NCI-H1694 (cell line): ENCODE measurements at regions not wholly inside any gene's neighbourhood (a gene's known extent, or its start where the extent isn't known, plus 50 kb on each side); places are given as distances from the start of the nearest gene placed in this dataset.
"Not testable (repeated sequence)": the region's sequence is repeated elsewhere in the genome, so short reads cannot be mapped to it uniquely, and the experiment has no call there.

Experiments used
- DNase-seq: peaks from one replicate; lab custom pipeline; 2025; lab: John Stamatoyannopoulos, UW

DNA sequence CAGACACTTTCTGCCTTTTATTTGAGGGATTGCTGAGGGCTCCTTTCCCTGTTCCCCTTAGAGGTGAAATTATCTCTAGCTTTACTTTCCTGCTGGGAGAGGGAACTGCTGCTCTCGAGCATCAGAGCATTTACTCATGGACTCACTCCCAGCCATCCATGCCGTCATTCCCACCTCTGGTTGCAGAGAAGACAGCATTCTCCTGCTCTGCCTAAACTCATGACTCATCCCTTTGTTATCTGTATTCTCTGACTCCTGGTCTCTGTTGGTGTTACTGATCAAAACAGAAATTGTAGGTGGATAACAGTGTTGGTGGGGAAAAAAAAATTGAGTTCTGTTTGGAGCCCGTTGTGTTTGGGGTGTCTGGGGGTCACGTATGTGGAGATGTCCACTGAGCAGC lies 159.3 kb downstream of the TTC8 start:
- DNase-seq = no peak

DNA sequence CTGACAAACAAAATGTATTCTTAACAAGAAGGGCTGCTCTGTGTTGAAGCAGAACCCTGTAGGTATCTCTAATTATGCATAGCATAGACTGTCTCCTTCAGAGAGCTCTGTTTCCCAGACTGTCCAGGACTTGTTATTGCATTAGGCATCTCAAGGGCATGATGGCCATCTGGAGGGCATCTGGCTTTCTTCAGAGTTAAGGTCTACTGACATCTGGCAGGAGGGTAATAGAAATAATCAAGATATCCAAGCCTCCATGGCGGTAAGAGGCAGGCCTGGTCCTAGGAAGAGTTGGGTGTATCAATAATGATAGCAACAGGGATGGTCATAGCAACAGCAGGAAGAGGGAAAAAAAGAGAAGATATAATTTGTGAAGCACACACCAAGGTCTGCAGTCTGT lies 161.2 kb downstream of the TTC8 start:
- DNase-seq = no peak

DNA sequence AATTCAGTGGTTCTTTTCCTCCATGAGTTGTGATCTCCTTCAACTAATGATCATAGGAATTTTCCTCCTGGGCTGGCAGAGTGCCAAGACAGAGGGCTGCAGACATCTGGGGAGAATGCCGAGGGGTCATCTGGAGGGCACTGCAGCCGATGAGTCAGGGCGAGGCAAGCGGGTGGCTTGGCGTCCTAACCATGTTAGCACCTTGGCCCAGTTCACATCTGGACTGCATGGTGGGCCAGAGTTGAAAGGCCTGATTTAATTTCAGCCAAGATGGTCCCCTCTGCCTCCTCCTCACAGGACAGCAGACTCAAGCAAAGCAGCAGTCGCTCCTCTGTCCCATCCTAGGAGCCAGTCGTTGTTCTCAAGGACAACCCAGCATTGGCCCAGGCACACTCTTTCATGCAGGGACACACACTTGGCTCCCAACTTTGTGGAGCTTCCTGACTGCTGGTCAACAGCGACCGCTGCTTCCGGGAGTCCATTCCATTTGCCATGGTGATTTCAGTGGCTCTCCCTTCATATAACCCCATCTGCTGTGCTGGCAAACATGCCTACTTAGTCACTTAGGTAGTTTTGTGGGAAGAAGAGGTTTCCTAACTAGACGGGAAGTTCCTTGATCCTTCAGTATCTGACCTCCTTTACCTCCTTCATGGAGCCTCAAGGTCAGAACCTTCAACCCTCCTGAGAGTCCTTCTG lies 161.8 kb downstream of the TTC8 start:
- DNase-seq = no peak

DNA sequence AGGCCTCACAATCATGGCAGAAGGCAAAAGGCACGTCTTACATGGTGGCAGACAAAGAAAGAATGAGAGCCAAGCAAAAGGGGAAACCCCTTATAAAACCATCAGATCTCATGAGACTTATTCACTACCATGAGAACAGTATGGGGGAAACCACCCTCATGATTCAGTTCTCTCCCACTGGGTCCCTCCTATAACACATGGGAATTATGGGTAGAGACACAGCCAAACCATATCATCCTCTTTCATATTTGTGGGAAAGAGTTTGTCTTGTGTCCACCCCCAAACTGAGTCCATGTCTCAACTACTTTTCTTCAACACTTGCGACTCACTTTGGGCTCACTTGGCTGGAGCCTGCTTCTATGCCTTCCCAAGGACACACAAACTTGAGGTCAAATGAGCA lies 162.5 kb downstream of the TTC8 start:
- not testable (repeated sequence) for DNase-seq

DNA sequence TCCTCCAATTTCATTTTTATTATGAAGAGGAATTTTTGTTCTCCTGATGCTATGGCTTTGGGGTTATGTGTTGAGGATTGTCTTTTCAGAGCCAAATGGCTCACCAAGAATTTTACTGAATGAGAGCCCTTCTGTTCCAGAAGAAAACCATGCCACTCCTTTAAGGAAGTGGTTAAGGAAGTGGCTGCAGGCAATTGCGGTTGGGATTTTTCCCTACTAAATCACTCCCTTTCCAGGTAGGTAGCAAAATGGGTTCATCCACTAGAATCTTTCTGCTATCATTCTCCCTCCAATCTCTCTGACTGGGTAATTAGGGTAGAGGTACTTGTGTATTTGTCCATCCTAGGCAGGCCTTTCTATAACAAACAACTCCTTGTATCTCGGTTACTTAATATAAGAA lies 163.1 kb downstream of the TTC8 start:
- DNase-seq = no peak

DNA sequence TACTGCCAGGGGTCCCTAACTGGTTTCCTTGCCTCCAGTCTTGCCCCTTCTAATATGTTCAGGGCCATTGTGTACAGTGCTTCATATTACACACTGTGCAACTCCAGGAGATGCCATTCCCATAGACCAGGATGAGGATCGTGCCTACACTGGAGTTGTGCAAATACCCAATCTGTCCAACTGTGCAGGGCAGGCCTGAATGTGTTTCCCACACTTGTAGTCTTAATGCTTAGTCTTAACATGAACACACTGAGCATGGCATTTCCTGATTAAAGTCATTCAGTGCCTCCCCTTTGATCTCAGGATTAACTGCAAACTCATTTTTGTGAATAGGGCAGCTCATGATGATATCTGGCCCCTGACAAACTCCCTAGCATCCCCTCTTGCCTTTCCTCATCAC lies 165.5 kb downstream of the TTC8 start:
- DNase-seq = no peak

DNA sequence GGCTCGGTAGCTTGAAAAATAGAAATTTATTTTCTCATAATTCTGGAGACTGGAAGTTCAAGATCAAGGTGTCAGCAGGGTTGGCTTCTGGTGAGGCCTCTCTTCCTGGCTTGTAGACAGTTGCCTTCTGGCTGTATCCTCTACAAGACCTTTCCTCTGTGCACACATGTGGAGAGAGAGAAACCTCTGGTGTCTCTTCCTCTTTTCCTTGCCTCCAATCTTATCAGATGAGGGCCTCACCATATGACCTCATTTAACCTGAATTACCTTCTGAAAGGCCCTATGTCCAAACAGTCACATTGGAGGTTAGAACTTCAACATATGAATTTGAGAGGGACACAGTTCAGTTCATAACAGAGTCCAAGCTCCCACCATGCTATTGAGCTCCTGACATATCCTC lies 166.4 kb downstream of the TTC8 start:
- no peak for DNase-seq

DNA sequence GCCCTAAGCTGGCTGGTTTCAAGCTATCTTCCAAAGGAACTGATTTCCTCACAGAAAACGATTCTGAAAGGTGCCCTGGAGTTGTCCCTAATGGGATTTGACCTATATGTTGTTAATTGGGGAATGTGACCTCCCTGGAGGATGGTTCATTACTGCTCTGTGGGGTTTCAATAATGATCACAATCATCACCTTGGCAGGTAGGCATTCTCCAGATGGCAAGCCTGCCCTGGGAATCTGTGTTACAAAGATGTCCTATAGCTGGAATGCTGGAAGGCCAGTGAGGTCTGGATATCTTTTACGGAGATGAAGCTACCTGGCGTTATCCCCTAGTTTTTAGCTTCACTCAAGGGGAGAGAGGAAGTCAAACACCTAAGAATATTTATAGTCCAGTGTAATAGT lies 167.6 kb downstream of the TTC8 start:
- DNase-seq = no peak

DNA sequence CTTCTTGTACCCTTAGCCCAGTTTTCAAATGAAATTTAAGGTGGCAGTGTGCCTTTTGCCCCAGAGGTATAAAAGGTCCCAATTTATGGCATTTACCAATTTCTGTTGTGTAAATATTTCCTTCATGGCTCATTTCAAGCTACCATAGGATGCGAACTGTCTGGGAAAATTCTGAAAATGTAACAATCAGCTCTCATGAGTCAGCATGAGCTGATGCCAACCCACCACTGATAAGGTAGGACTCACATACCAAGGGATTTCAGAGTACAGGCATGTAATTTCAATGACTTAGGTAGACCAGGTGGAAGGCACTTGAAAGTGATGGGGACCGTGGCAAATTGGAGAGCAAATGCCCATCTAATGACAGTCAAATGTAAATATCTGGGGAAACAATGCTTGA lies 169.5 kb downstream of the TTC8 start:
- no peak for DNase-seq

DNA sequence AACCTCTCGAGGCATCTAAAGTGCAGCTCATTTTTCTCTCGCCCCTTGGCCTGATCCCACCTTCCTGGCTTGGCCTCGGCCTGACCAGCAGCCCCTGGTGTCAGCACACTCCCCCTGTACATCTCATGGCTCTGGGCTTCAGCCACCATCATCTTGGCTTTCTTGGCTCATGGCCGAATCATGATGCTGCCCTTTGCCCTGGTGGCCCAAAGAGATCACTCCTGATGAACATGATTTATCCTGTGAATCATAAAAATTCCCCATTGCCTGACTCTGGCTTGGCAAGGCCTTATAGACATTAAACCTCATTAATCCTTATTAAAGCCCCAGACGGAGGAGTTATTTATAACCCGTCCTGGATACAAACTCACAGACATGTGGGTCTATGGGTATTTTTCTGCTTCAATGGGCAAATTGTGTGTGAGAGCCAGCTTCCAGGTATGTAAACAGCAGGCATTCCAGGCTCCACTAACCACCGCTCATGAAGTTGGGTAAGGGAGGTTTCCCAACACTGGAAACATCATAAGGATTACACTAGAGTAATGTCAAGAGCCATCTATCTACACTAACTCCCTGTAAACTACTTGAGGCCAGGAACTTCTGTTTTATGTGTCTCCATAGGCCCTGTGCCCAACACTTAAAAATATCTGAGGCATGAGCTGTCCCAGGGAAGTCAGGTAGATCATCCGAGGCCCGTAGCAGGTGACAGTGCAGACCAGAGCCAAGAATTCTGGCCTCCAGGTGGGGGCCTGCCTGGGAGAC lies 171.2 kb downstream of the TTC8 start:
- DNase-seq = no peak

DNA sequence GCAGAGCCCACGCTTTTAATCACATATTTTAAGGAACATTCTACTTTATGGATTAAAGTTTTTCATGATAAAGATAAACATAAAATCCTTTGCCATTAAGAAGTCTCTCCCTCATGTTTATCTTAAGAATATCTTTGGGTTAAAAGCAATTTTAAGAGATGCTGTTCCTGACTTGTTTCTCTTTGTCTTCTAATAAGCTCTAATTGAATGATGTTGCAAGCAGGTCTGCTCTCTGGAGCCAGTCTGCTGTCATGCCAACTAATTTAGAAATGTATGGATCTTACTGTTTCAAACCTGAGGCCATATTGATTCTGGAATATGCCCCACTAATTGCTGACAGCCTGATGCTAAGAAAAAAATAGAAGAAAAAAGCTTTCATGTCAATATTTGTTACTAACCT lies 173.6 kb downstream of the TTC8 start:
- DNase-seq = no peak

DNA sequence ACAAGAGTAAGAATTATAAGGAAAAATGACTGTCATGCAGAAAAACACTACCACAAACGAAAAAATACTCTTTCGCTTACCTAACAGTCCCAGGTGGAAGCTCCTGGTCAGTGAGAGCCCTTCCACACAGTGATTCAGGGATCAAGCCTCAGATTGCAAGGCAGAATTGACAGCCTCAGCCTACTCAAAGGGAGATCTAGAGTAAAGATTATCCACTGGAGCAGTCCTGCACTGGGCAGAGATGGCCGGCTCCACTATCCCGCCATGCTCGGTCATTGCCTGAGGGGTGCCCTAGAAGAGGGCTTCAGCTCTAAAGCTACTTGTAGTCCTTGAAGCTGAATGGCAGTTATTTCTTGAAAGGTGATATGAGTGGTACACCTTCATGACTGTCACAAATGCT lies 174.7 kb downstream of the TTC8 start:
- DNase-seq = no peak

DNA sequence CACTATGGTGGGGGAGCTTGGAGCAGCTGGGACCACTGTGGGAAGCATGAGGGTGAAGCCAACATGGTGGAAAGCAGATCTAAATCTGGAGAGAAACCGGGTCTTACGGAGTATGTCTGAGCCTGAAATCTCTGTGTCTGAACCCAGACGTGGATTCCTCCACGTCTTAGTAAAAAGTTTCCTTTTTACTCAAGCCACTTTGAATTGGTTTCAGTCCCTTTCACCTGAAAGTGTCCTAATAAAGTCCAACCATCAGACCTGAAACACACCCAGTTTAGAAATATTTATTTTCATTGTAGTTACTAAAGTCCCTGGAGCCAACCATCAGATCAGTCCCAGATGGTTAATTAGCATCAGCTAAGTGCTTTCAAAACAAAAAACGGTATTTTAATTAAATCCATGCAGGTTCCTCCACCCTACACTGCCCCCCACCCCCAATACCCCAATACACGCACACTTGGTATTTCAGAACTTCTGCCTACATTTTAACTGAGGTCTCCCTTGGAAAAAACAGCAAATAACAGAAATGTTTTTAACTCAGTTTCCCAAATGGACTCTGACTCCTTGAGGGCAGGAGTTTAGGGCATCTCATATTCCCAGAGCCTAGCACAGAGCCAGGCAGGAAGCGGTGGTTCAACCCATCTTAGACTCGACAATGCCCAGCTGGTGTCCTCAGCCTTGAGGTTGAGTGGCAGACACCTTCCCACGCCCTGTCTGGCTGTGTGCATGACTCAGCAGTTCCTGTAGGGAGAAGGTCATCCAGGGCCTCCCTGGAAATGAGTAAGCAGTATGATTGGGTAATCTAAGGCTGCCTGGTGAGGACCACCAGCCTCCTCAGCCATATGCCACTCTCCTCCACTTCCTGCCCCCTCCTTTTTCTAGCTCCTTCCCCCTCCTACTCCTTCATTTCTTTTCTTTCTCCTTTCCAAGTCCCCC lies 175.8 kb downstream of the TTC8 start:
- DNase-seq = no peak

DNA sequence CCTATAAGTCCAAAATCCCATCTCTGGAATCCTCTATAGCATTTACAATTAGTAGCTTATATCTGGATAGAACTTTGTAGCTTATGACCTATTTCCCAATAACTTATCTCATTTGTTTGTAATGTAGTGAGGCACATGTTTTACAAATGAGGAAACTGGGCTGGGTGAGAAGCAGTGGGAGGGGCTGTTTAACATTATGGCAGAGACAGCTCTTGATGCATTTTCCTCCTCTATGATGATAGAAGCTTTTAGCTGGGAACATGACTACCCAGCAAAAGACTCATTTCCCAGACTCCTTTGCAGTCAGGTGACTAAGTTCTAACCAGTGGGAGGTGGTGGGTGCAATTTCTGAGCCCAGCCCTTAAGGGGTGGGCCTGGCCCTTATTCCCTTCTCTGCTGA lies 179.7 kb downstream of the TTC8 start:
- no peak for DNase-seq

DNA sequence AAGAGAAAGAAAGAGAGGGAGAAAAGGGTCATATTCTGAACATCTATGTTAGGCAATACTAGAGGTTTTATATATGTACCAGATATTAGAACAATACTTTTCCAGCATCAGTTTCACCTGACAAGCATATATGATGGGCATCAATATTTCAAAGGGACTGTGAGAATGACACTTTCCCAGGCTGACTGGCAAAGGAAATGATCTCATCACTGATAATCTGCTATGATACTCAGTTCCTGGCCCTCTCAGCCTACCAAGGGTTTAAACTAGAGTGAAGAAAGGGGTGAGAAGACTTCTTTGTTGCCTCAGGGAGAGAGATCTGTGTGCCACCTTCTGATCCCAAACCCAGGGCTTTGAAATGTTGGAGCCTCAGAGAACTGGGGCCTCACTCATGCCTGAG lies 183.5 kb downstream of the TTC8 start:
- DNase-seq = no peak

DNA sequence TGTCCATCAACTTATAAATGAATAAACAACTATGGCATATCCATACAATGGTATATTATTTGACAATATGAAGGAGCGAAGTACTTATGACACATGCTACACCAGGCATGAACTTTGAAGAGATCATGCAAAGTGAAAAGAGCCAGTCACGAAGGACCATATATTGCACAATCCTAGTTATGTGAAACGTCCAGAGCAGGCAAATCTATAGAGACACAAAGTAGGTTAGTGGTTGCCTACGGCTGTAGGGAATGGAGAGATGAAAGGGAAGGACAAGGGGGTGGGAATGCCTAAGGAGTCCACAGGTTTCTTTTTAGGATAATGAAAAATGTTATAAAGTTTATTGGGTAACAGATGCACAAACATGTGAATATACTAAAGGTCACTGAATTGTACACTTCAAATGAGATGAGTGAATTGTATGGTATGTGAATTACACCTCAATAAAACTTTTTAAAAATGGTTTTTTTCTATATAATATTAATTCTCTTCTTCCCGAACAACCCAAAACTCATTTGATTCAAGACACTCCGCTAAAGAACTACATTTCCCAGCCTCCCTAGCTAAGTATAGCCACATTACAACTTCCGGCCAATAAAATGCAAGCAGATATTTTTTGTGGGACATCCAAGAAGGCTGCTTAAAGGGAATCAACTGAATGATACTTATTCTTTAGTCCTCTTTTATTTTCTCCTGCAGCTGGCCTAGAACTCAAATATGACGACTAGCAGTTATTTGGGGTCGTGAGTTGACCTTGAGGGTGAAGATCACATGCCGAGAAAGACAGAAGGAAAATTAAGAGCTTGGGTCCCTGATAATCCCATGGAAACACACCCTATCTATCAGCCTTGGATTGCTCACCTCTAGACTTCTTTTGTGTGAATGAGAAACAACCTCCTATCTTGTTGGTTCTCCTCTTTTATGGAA lies 187.2 kb downstream of the TTC8 start:
- no peak for DNase-seq

DNA sequence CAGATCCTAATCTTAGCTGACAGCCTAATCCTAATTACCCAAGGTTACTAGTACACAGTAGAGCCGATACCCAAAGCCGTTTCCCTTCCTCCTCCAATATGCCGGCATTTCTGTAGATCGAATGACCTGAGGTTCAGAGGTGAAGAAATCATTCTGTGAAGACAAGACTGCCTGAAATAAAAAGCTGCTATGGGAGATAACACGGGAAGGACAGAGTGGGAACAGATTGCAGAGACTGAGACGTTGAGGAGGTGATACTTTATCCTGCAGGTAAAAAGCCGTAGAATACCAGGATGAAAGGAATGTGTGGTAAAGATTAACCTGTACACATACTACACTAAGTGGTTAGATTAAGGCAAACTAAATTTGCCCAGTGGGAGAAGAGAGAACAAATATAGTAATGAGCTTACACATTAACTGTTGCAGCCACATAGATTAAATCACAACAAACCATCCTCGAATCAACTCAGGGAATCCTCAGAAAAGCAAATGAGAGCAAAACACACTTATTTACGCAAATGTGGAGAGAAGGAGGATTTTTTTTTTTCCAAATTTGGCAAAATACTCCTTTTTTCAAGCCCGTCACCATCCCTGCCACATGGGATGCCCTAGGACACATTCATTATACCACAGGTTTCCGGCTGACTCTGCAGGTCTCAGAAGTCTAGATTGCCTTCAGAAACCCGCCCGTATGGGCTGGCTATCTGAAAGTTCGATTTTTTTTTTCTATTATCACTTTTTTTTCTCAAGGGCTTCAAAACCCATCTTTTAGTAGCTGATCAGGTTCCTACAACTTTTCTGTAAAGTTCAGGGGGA lies 188.0 kb downstream of the TTC8 start:
- DNase-seq = no peak

DNA sequence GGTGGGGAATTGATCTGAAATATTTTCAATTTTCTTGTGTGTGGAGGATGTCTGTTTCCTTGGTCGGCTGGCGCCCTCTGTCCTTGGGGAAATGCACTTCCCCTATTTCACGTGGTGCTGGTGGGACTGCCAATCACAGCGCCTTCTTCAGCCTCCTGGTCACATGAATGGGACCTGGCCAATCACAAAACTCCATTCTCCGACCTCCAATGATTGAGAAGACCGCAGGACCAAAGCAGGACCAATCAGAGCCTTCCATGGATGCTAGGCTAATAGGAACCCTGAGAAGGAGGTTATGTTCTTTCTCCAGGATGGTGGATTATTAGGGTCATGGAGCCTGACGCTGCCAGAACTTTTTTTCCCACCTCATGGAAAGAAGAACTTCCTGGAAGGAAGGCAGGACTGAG lies 188.7 kb downstream of the TTC8 start:
- no peak for DNase-seq

DNA sequence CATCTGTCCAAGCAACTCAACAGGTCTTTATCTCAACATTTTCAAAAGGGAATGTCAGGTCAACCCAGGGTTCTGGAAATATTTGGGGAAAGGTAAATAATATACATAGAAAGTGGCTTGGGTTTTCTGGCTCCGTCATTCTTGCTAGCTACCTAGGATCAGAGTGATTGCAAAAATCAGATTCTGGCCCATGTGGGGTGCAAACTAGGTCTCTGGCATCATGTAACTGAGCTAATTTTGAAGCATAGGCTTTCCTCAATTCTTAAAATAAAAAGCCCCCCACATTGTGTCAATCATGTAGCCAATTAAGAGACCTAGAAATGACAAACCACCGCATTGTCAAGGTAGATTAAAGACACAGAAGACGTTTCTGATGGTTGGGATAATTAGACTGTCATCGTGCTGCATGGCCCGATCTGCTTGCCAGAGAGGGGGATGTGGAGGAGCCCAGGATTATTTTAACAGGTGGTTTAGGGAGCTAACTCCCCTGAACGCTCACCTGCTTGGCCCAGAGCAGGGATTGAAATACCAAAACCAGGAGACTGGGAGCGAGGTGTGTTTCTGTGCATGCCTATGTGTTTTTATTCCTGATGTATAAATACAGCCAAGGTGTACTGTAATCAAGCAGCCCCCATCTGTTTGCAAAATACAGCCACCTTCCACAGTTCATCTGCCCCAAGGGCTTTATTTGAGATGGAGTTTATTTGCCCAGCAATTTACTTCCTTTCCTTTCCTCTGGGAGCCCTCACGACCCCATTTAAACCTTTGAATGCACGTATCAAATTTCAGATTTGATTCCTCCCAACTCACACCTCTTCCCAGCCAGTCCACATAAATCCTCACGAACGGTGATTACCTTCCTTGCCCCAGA lies 189.5 kb downstream of the TTC8 start:
- DNase-seq = no peak

DNA sequence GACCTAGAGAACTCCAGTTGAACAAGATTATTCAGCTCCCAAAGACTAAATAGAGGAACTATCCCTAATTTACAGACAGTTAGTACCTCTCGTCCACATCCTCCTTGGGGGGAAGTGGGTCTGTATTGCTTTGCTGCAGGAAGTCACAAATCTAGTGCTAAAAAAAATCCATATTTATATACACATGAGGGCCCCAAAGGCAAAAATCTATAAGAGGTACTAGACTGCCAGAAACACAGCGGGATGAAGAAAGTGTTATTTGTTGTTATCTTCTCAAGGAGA lies 190.1 kb downstream of the TTC8 start:
- no peak for DNase-seq
